ENCODE measurements at regions not wholly inside any gene's neighbourhood (a gene's known extent, or its start where the extent isn't known, plus 50 kb on each side); places are given as distances from the start of the nearest gene placed in this dataset.
"Not testable (repeated sequence)": the region's sequence is repeated elsewhere in the genome, so short reads cannot be mapped to it uniquely, and the experiment has no call there.

DNA sequence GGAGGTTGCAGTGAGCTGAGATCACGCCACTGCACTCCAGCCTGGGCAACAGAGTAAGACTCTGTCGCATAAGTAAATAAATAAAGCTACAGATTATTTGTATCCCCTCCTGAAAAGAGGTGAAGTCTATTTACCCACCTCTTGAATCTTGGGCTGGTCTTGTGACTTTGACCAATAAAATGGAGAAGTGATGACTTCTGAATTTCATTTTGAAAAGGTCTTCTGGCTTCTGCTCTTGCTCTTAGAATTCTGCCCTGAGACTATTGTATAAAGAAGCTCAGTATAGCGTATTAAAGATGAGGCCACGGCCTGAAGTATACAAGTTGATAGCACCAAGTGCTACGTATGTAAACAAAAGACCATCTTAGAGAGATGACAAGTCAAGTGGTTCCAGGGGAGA, 88.3 kb upstream of the AMN1 start:
- DNase-seq = no peak
- no peak overlapping the region for H3K4me3 ChIP-seq

GRCh38 chr12:31815096-31815495, 86.3 kb upstream of the AMN1 start:
- H3K9me2 ChIP-seq (ENCODE audit: insufficient read depth) = no peaks in the 10 kb centered on the region
- WGBS, 2 experiments (ENCODE audit: low coverage in 1 of 2, low lambda C conversion rate in 2 of 2, missing lambda C conversion rate in 2 of 2) = 39 to 45% methylated on average over 1 of the region's 1 CpG
- no peaks in the 10 kb centered on the region for H3K4me1 ChIP-seq (ENCODE audit: insufficient read depth)
- no peak for TF ChIP-seq EZH2phosphoT487 (IDR thresholded peaks at IDR 0.05; ENCODE audit: insufficient read depth, low read depth)
- TF ChIP-seq EZH2 (IDR thresholded peaks at IDR 0.05; ENCODE audit: insufficient read depth, poor library complexity, severe bottlenecking) = no peak
- in situ Hi-C loops (cut with MboI) = no loop called here
- no peak overlapping the region for H3K27ac ChIP-seq
- no peaks in the 10 kb centered on the region for H3K9me3 ChIP-seq (ENCODE audit: low read depth)
- no peaks in the 10 kb centered on the region for H3K27me3 ChIP-seq (replicated peaks; ENCODE audit: insufficient read depth)
- H3K36me3 ChIP-seq (ENCODE audit: low read depth) = no peaks in the 10 kb centered on the region
- DNase-seq = no peak
- H3K4me2 ChIP-seq (ENCODE audit: unreplicated experiment) = no peak overlapping the region
- no peak overlapping the region for H3K4me3 ChIP-seq
- H3K9ac ChIP-seq = no peak overlapping the region
- H3K79me2 ChIP-seq (ENCODE audit: insufficient read depth) = no peaks in the 10 kb centered on the region
- H3F3A ChIP-seq (ENCODE audit: insufficient read depth) = no peaks in the 10 kb centered on the region
- no peaks in the 10 kb centered on the region for H4K20me1 ChIP-seq (ENCODE audit: insufficient read depth)
- H2AFZ ChIP-seq = no peak overlapping the region

More for the DNA sequence above, 88.3 kb upstream of the AMN1 start:
- Histone ChIP-seq H2AFZ (no peak overlapping the region), H3K4me1 (ENCODE audit: insufficient read depth) (no peaks in the 10 kb centered on the region), H3K9ac (no peak overlapping the region), H3K9me2 (ENCODE audit: insufficient read depth) (no peaks in the 10 kb centered on the region), H3K79me2 (ENCODE audit: insufficient read depth) (no peaks in the 10 kb centered on the region), H3K9me3 (ENCODE audit: low read depth) (no peaks in the 10 kb centered on the region), H3K27ac (no peak overlapping the region), H3F3A (ENCODE audit: insufficient read depth) (no peaks in the 10 kb centered on the region), H3K36me3 (ENCODE audit: low read depth) (no peaks in the 10 kb centered on the region), H3K27me3 (replicated peaks; ENCODE audit: insufficient read depth) (no peaks in the 10 kb centered on the region), H4K20me1 (ENCODE audit: insufficient read depth) (no peaks in the 10 kb centered on the region), H3K4me2 (ENCODE audit: unreplicated experiment) (no peak overlapping the region)
- TF ChIP-seq EZH2 (IDR thresholded peaks at IDR 0.05; ENCODE audit: insufficient read depth, poor library complexity, severe bottlenecking) = no peak
- no peak for TF ChIP-seq EZH2phosphoT487 (IDR thresholded peaks at IDR 0.05; ENCODE audit: insufficient read depth, low read depth)
- WGBS, 2 experiments (ENCODE audit: low coverage in 1 of 2, low lambda C conversion rate in 2 of 2, missing lambda C conversion rate in 2 of 2) = 49 to 60% methylated on average over 5 of the region's 5 CpGs
- in situ Hi-C loops (cut with MboI) = no loop called here

- no peak overlapping the region for H3K4me2 ChIP-seq (ENCODE audit: unreplicated experiment)
- H3K9ac ChIP-seq = no peak overlapping the region
- H3K9me2 ChIP-seq (ENCODE audit: insufficient read depth) = no peaks in the 10 kb centered on the region
- H4K20me1 ChIP-seq (ENCODE audit: insufficient read depth) = no peaks in the 10 kb centered on the region
- H3K9me3 ChIP-seq (ENCODE audit: low read depth) = no peaks in the 10 kb centered on the region
- H2AFZ ChIP-seq = no peak overlapping the region
- no peak for TF ChIP-seq EZH2phosphoT487 (IDR thresholded peaks at IDR 0.05; ENCODE audit: insufficient read depth, low read depth)
- TF ChIP-seq EZH2 (IDR thresholded peaks at IDR 0.05; ENCODE audit: insufficient read depth, poor library complexity, severe bottlenecking) = no peak
- in situ Hi-C loops (cut with MboI) = no loop called here
- no peaks in the 10 kb centered on the region for H3K4me1 ChIP-seq (ENCODE audit: insufficient read depth)
- H3K79me2 ChIP-seq (ENCODE audit: insufficient read depth) = no peaks in the 10 kb centered on the region
- no peak overlapping the region for H3K4me3 ChIP-seq
- WGBS, 2 experiments (ENCODE audit: low coverage in 1 of 2, low lambda C conversion rate in 2 of 2, missing lambda C conversion rate in 2 of 2) = 23 to 38% methylated on average over 1 of the region's 1 CpG
- no peak overlapping the region for H3K27ac ChIP-seq
- H3F3A ChIP-seq (ENCODE audit: insufficient read depth) = no peaks in the 10 kb centered on the region
- no peaks in the 10 kb centered on the region for H3K27me3 ChIP-seq (replicated peaks; ENCODE audit: insufficient read depth)
- no peak for DNase-seq
- no peaks in the 10 kb centered on the region for H3K36me3 ChIP-seq (ENCODE audit: low read depth)
Measured at GRCh38 chr12:31813305-31813704, 84.5 kb upstream of the AMN1 start.

DNA sequence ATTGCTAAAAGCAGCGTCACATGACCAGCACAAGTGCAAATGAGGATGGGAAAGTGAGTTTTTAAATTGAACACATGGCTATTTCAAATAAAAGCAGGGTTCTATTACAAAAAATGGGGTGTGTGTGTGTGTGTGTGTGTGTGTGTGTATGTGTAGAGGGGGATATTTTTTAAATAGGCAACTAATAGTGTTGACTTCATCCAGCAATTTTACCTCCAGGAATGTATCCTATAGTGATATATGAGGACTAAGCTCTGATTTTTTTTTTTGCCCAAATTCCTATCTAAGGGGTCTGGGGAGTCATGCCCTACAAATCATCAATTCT, 78.9 kb upstream of the AMN1 start:
- no peaks in the 10 kb centered on the region for H3K79me2 ChIP-seq (ENCODE audit: insufficient read depth)
- no peak for DNase-seq
- H3K4me2 ChIP-seq (ENCODE audit: unreplicated experiment) = no peak overlapping the region
- H2AFZ ChIP-seq = no peak overlapping the region
- no peaks in the 10 kb centered on the region; the same call in 1 of the 2 replicates for H3K27me3 ChIP-seq (replicated peaks; ENCODE audit: insufficient read depth)
- 57 to 71% methylated on average over 1 of the region's 1 CpG for WGBS, 2 experiments (ENCODE audit: low coverage in 1 of 2, low lambda C conversion rate in 2 of 2, missing lambda C conversion rate in 2 of 2)
- no peaks in the 10 kb centered on the region for H3K9me3 ChIP-seq (ENCODE audit: low read depth)
- no peaks in the 10 kb centered on the region for H3K9me2 ChIP-seq (ENCODE audit: insufficient read depth)
- H3K4me1 ChIP-seq (ENCODE audit: insufficient read depth) = no peaks in the 10 kb centered on the region
- TF ChIP-seq EZH2phosphoT487 (IDR thresholded peaks at IDR 0.05; ENCODE audit: insufficient read depth, low read depth) (no peak), EZH2 (IDR thresholded peaks at IDR 0.05; ENCODE audit: insufficient read depth, poor library complexity, severe bottlenecking) (no peak)
- no peak overlapping the region for H3K4me3 ChIP-seq
- H3K36me3 ChIP-seq (ENCODE audit: low read depth) = no peaks in the 10 kb centered on the region
- no peaks in the 10 kb centered on the region for H4K20me1 ChIP-seq (ENCODE audit: insufficient read depth)
- no peak overlapping the region for H3K27ac ChIP-seq
- in situ Hi-C loops (cut with MboI) = no loop called here
- no peak overlapping the region for H3K9ac ChIP-seq
- H3F3A ChIP-seq (ENCODE audit: insufficient read depth) = no peaks in the 10 kb centered on the region

GRCh38 chr12:31807081-31807772, 78.4 kb upstream of the AMN1 start:
- H3K4me1 ChIP-seq (ENCODE audit: insufficient read depth); H2AFZ ChIP-seq; H3K36me3 ChIP-seq (ENCODE audit: low read depth); H3K9me3 ChIP-seq (ENCODE audit: low read depth); H3K4me3 ChIP-seq; H3K79me2 ChIP-seq (ENCODE audit: insufficient read depth); H4K20me1 ChIP-seq (ENCODE audit: insufficient read depth); H3K4me2 ChIP-seq (ENCODE audit: unreplicated experiment); H3F3A ChIP-seq (ENCODE audit: insufficient read depth); DNase-seq; in situ Hi-C loops (cut with MboI); H3K27me3 ChIP-seq (replicated peaks; ENCODE audit: insufficient read depth); H3K9ac ChIP-seq; H3K9me2 ChIP-seq (ENCODE audit: insufficient read depth); H3K27ac ChIP-seq: not testable (repeated sequence)
- 62 to 67% methylated on average over 12 of the region's 12 CpGs for WGBS, 2 experiments (ENCODE audit: low coverage in 1 of 2, low lambda C conversion rate in 2 of 2, missing lambda C conversion rate in 2 of 2)

DNA sequence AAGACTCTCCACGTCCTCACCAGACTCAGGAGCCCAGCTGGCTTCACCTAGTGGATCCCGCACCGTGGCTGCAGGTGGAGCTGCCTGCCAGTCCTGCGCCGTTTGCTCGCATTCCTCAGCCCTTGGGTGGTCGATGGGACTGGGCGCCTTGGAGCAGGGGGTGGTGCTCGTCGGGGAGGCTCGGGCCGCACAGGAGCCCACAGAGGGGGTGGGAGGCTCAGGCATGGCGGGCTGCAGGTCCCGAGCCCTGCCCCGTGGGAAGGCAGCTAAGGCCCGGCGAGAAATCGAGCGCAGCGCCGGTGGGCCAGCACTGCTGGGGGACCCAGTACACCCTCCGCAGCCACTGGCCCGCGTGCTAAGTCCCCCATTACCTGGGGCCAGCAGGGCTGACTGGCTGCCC, 76.9 kb upstream of the AMN1 start:
- H3K27ac ChIP-seq; H3K9me2 ChIP-seq (ENCODE audit: insufficient read depth): not testable (repeated sequence)
- 68 to 75% methylated on average over 15 to 16 of the region's 24 CpGs for WGBS, 2 experiments (ENCODE audit: low coverage in 1 of 2, low lambda C conversion rate in 2 of 2, missing lambda C conversion rate in 2 of 2)

GRCh38 chr12:31804707-31805106, 75.9 kb upstream of the AMN1 start:
- 44 to 60% methylated on average over 11 to 14 of the region's 15 CpGs for WGBS, 2 experiments (ENCODE audit: low coverage in 1 of 2, low lambda C conversion rate in 2 of 2, missing lambda C conversion rate in 2 of 2)
- H3K9ac ChIP-seq; H3K9me2 ChIP-seq (ENCODE audit: insufficient read depth); H3K36me3 ChIP-seq (ENCODE audit: low read depth); H3K27ac ChIP-seq; H3K79me2 ChIP-seq (ENCODE audit: insufficient read depth); in situ Hi-C loops (cut with MboI); H4K20me1 ChIP-seq (ENCODE audit: insufficient read depth); DNase-seq; H3K27me3 ChIP-seq (replicated peaks; ENCODE audit: insufficient read depth); H3K4me1 ChIP-seq (ENCODE audit: insufficient read depth); H3K9me3 ChIP-seq (ENCODE audit: low read depth); H3F3A ChIP-seq (ENCODE audit: insufficient read depth); H2AFZ ChIP-seq; H3K4me2 ChIP-seq (ENCODE audit: unreplicated experiment); H3K4me3 ChIP-seq: not testable (repeated sequence)

More for the DNA sequence above, 76.9 kb upstream of the AMN1 start:
- H2AFZ ChIP-seq; in situ Hi-C loops (cut with MboI); DNase-seq; H3K9me3 ChIP-seq (ENCODE audit: low read depth); H3K27me3 ChIP-seq (replicated peaks; ENCODE audit: insufficient read depth); H3K36me3 ChIP-seq (ENCODE audit: low read depth); H3K79me2 ChIP-seq (ENCODE audit: insufficient read depth); H3K9ac ChIP-seq; H3K4me2 ChIP-seq (ENCODE audit: unreplicated experiment); H3K4me3 ChIP-seq; H3F3A ChIP-seq (ENCODE audit: insufficient read depth); H3K4me1 ChIP-seq (ENCODE audit: insufficient read depth); H4K20me1 ChIP-seq (ENCODE audit: insufficient read depth): not testable (repeated sequence)

Data from GM23248 (cell line).